ENCODE measurements at regions not wholly inside any gene's neighbourhood (a gene's known extent, or its start where the extent isn't known, plus 50 kb on each side); places are given as distances from the start of the nearest gene placed in this dataset.

DNA sequence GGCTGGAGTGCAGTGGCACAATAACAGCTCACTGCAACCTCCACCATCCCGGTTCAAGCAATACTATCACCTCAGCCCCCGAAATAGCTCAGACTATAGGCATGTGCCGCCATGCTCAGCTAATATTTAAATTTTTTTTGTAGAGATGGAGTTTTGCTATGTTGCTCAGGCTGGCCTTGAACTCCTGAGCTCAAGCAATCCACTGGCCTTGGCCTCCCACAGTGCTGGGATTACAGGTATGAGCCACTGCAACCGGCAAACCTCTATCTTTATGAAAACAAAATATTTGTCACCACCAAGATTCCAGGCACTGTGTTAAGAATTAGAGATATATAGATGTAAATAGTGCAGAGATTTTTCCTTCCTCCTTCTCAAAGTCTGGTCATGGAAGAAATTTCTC lies 232.5 kb downstream of the ANKRD50 start:
- Histone ChIP-seq H3K4me2 (ENCODE audit: low read depth, low read length) (no peak overlapping the region), H2AFZ (ENCODE audit: low read length) (no peak overlapping the region), H3F3A (ENCODE audit: insufficient read depth, low read length) (no peaks in the 10 kb centered on the region), H4K20me1 (ENCODE audit: insufficient read depth, low read length) (no peaks in the 10 kb centered on the region), H3K79me2 (ENCODE audit: low read length) (no peaks in the 10 kb centered on the region), H3K36me3 (replicated peaks; ENCODE audit: insufficient read depth, low read length) (no peaks in the 10 kb centered on the region), H3K9me3 (replicated peaks; ENCODE audit: insufficient read depth, low read length) (no peaks in the 10 kb centered on the region), H3K27ac (ENCODE audit: low read length) (no peak overlapping the region), H3K9me2 (replicated peaks; ENCODE audit: insufficient read depth, low read length) (no peaks in the 10 kb centered on the region), H3K4me1 (ENCODE audit: low read length) (no peaks in the 10 kb centered on the region), H3K27me3 (replicated peaks; ENCODE audit: insufficient read depth, low read length) (no peaks in the 10 kb centered on the region), H3K4me3 (ENCODE audit: low read length) (no peak overlapping the region), H3K9ac (ENCODE audit: low read length) (no peak overlapping the region)
- no peak for DNase-seq
- TF ChIP-seq EZH2 (optimal IDR thresholded peaks at IDR 0.05; ENCODE audit: low read depth, low read length): no peak
- TF ChIP-seq EZH2phosphoT487 (IDR thresholded peaks at IDR 0.05; ENCODE audit: low read length): no peak
- TF ChIP-seq, protein P1, sequence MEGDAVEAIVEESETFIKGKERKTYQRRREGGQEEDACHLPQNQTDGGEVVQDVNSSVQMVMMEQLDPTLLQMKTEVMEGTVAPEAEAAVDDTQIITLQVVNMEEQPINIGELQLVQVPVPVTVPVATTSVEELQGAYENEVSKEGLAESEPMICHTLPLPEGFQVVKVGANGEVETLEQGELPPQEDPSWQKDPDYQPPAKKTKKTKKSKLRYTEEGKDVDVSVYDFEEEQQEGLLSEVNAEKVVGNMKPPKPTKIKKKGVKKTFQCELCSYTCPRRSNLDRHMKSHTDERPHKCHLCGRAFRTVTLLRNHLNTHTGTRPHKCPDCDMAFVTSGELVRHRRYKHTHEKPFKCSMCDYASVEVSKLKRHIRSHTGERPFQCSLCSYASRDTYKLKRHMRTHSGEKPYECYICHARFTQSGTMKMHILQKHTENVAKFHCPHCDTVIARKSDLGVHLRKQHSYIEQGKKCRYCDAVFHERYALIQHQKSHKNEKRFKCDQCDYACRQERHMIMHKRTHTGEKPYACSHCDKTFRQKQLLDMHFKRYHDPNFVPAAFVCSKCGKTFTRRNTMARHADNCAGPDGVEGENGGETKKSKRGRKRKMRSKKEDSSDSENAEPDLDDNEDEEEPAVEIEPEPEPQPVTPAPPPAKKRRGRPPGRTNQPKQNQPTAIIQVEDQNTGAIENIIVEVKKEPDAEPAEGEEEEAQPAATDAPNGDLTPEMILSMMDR (IDR thresholded peaks at IDR 0.05; ENCODE audit: low read length): no peak

DNA sequence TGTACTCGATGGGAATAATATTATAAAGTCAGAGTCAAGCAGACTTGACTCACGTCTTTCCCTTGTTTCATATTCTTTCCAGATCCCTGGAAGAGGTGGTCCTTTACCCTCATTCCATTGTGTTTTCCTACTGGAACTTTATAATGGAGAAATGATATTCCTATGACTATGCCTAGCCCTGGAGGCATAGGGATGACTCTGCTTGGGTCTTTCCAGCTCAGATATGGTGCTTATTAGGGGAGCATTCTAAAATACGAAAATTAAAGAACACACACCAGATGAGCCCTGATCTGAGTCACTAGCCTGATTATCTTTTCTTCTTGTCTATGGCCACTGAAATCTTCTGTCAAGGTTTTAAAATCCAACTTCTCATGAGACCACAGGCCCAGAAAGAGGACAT lies 231.4 kb downstream of the ANKRD50 start:
- no peak overlapping the region for H2AFZ ChIP-seq (ENCODE audit: low read length)

DNA sequence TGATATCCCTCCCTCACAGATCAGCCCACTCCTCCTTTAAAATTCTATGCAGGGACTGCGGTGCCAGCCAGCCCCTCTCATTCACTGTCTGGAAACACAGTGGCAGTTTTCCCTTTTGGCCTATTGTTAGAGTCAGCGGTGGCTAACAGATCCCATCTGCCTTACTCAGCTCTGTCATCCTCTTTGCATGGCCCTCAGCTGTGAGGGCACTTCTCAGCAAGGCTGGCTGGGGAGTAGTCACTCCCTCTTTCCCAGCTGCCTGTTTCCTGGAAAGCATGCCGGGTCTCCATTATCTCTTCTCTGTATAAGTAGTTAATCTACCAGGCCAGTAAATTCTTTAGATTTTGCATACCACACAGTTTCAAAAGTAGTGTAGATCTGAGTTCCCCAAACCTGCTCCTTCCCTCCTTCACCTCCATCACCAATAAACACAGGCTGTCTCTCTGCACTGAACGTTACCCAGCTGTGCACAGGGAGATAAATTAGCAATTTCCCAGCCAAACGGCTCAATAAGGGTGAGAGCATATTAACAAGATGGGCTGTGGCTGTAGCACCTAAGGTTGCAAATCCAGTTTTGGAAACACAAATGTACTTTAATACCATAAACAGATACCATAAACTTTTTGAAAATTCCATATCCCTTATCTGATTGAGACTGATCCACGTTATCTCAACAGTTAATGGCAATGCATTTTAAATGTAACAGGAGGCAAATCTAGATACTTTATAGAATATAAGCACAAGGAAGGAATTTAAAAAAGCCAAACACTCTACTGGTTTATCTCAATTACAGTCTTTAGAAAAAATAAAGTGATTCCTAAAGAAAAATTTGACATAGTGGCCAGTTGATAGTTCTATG lies 229.3 kb downstream of the ANKRD50 start:
- H3K27ac ChIP-seq (ENCODE audit: low read length): no peak overlapping the region
- no peak overlapping the region for H3K4me3 ChIP-seq (ENCODE audit: low read length)
- H3K9me2 ChIP-seq (replicated peaks; ENCODE audit: insufficient read depth, low read length): no peaks in the 10 kb centered on the region
- no peak for TF ChIP-seq EZH2phosphoT487 (IDR thresholded peaks at IDR 0.05; ENCODE audit: low read length)
- TF ChIP-seq, protein P1 (IDR thresholded peaks at IDR 0.05; ENCODE audit: low read length): no peak
- TF ChIP-seq EZH2 (optimal IDR thresholded peaks at IDR 0.05; ENCODE audit: low read depth, low read length): no peak
- H3K9ac ChIP-seq (ENCODE audit: low read length): no peak overlapping the region
- H4K20me1 ChIP-seq (ENCODE audit: insufficient read depth, low read length): no peaks in the 10 kb centered on the region
- no peak overlapping the region for H2AFZ ChIP-seq (ENCODE audit: low read length)
- H3K36me3 ChIP-seq (replicated peaks; ENCODE audit: insufficient read depth, low read length): no peaks in the 10 kb centered on the region
- H3K9me3 ChIP-seq (replicated peaks; ENCODE audit: insufficient read depth, low read length): no peaks in the 10 kb centered on the region
- H3F3A ChIP-seq (ENCODE audit: insufficient read depth, low read length): no peaks in the 10 kb centered on the region
- no peak for DNase-seq
- H3K4me1 ChIP-seq (ENCODE audit: low read length): no peaks in the 10 kb centered on the region
- no peak overlapping the region for H3K4me2 ChIP-seq (ENCODE audit: low read depth, low read length)
- no peaks in the 10 kb centered on the region for H3K27me3 ChIP-seq (replicated peaks; ENCODE audit: insufficient read depth, low read length)
- H3K79me2 ChIP-seq (ENCODE audit: low read length): no peaks in the 10 kb centered on the region

More for the DNA sequence above, 231.4 kb downstream of the ANKRD50 start:
- Histone ChIP-seq H3K27me3 (replicated peaks; ENCODE audit: insufficient read depth, low read length) (no peaks in the 10 kb centered on the region), H4K20me1 (ENCODE audit: insufficient read depth, low read length) (no peaks in the 10 kb centered on the region), H3F3A (ENCODE audit: insufficient read depth, low read length) (no peaks in the 10 kb centered on the region), H3K36me3 (replicated peaks; ENCODE audit: insufficient read depth, low read length) (no peaks in the 10 kb centered on the region), H3K27ac (ENCODE audit: low read length) (no peak overlapping the region), H3K9me2 (replicated peaks; ENCODE audit: insufficient read depth, low read length) (no peaks in the 10 kb centered on the region), H3K4me3 (ENCODE audit: low read length) (no peak overlapping the region), H3K9me3 (replicated peaks; ENCODE audit: insufficient read depth, low read length) (no peaks in the 10 kb centered on the region), H3K79me2 (ENCODE audit: low read length) (no peaks in the 10 kb centered on the region), H3K9ac (ENCODE audit: low read length) (no peak overlapping the region), H3K4me2 (ENCODE audit: low read depth, low read length) (no peak overlapping the region), H3K4me1 (ENCODE audit: low read length) (no peaks in the 10 kb centered on the region)
- DNase-seq: no peak
- TF ChIP-seq EZH2phosphoT487 (IDR thresholded peaks at IDR 0.05; ENCODE audit: low read length) (no peak), EZH2 (optimal IDR thresholded peaks at IDR 0.05; ENCODE audit: low read depth, low read length) (no peak)
- TF ChIP-seq, protein P1 (IDR thresholded peaks at IDR 0.05; ENCODE audit: low read length): no peak

Data from MM.1S (cell line).